ENCODE measurements at regions not wholly inside any gene's neighbourhood (a gene's known extent, or its start where the extent isn't known, plus 50 kb on each side); places are given as distances from the start of the nearest gene placed in this dataset.
"Not testable (repeated sequence)": the region's sequence is repeated elsewhere in the genome, so short reads cannot be mapped to it uniquely, and the experiment has no call there.

GRCh38 chr3:155995525-155996370 is 124.6 kb upstream of the KCNAB1 start:
- DNase-seq (ENCODE audit: low read depth): no peak

DNA sequence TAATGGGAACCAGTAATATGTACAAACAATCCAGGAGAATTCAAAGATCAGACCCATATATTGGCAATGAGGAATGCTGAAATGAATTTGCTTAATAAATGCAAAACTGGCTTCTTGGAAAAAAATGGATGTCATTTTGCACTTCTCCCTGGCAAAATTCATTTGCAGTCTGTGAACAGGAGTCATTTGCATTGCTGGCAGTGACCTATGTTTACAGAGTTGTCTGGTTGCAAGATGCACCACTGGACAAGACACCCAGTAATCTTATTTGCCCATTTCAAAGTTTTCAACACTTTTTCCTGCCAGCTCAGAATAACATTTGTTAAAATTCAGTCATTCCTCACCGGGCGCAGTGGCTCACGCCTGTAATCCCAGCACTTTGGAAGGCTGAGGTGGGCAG is 123.5 kb upstream of the KCNAB1 start:
- DNase-seq (ENCODE audit: low read depth): no peak

DNA sequence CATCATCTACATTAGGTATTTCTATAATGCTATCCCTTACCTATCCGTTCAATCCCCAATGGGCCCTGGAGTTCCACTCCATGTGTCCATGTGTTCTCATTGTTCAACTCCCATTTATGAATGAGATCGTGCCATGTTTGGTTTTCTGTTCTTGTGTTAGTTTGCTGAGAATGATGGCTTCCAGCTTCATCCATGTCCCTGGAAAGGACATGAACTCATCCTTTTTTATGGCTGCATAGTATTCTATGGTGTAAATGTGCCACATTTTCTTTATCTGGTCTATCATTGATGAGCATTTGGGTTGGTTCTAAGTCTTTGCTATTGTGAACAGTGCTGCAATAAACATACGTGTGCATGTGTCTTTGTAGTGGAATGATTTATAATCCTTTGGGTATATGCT is 122.2 kb upstream of the KCNAB1 start:
- not testable (repeated sequence) for DNase-seq (ENCODE audit: low read depth)

DNA sequence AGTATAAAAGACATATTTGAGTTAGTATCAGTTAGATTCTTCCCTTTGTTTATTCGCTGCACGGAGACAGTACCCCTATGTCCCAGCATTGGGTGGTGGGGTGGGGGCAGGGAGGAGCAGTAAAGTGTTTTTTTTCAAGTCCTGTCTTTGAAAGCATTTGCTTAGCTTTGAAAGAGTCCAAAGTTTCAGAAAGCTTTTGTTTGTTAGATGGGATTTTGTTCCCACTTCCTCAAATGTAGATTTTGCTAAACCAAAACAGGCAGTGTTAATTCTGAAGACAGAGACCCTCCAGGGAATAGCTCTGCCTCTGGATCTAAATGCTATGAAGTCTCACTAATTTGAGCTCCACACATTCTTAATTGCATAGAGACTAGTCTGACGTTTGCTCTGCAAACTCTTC is 114.6 kb upstream of the KCNAB1 start:
- no peak for DNase-seq (ENCODE audit: low read depth)

- no peak for DNase-seq (ENCODE audit: low read depth)
These were observed 109.5 kb upstream of the KCNAB1 start for GRCh38 chr3:156010829-156011228.

DNA sequence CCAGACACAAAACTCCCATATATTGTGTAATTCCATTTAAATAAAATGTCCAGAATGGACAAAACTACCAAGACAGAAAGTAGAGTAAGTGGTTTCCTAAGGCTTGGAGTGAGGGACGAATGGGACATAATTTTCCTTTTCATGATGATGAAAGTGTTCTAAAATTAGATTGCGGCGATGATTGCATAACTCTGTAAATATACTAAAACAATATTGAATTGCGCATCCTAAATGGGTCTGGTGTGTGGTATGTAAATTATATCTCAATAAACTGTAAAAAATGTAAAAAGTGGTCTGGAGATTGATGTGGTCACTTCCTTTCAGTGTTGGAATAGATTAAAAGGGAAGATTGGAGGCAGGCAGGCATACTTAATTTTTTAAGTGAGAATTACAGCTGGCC is 105.9 kb upstream of the KCNAB1 start:
- no peak for DNase-seq (ENCODE audit: low read depth)

- no peak for DNase-seq (ENCODE audit: low read depth)
These were observed 103.5 kb upstream of the KCNAB1 start for GRCh38 chr3:156016902-156017301.

DNA sequence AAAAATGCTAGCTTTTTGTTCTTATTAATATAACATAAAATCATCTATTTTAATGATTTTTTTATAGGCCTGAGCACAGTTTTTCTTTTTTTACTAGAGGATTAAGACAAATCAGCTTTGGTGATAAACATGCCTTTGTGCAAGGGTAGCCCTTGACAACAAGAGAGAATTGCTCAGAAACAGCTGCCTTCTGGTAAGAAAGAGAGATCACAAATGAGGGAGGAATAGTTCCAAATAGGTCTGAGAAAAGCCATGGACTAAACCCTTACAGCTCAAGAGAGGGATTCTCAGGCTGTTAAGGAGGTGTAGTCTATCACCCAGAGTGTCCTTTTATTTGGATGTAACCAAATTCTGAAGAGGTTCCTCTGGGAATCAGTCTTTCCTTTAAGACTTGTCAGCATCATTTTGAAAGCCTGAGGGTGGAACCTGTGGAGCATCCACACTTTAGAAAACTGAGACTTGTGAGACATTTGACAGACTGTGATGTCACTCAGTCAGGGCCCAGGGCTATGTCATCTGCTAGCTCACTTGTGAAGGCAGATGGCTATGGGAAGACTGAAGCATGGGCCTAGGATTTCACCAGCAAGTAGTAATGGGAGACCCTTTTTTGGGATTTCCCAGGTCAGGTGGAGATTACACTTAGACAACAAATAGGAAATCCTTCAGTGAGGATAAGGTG is 102.9 kb upstream of the KCNAB1 start:
- no peak for DNase-seq (ENCODE audit: low read depth)

- DNase-seq (ENCODE audit: low read depth): no peak
These were observed 95.4 kb upstream of the KCNAB1 start for GRCh38 chr3:156024904-156025533.

DNA sequence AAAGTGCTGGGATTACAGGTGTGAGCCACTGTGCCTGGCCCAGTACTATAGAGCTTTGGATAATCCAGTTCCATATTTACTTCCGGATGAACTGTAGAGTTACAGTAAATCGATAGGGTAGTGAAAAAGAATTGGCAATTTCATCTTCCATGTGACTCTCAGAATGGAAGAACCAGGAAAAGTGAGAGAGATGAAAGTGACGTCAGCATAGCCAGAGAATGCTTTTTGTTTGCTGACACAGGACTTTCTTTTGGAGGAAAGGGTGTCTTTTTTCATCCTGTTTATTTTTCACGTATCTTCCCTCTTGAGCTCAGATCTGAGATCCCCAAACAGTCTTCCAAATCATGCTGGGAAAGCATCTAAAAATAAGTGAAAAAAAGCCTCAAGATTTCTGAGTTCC is 91.2 kb upstream of the KCNAB1 start:
- no peak for DNase-seq (ENCODE audit: low read depth)

GRCh38 chr3:156030723-156031122 is 89.7 kb upstream of the KCNAB1 start:
- no peak for DNase-seq (ENCODE audit: low read depth)

DNA sequence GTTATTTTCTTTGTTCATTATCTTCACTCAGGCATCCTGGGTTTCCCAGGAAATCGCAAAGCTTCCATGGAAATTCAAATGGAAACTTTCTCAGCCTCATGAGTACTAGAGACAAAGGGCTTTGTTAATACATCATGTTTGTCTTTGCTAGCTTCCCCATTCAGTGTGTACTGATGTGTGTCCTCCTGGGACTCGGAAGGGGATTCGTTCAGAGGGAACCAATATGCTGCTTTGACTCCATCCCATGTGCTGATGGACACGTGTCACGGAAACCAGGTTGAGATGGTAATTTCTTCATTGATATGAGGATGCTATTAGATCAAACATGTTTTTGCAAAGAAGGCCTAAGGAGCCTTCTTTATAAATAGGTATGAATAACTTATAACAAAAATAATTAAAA is 87.0 kb upstream of the KCNAB1 start:
- no peak for DNase-seq (ENCODE audit: low read depth)

DNA sequence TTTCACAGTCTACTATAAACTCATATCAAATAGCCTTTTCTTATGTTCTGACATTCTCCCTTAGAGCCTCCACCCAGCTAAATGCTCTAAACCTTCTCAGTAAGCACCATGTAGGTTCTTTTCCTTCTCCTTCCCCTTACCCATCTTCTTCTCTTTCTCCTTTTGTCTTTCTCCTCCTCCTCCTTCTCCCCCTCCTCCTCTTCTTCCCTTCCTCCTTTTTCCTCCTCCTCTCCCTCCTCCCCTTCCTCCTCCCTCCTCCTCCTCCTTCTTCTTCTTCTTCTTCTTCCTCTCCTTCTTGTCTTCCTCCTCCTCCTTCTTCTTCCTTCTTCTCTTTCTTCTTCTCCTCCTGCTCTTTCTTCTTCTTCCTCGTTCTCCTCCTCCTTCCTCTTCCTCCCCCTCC is 85.2 kb upstream of the KCNAB1 start:
- DNase-seq (ENCODE audit: low read depth): no peak

GRCh38 chr3:156036258-156037053 is 83.9 kb upstream of the KCNAB1 start:
- no peak for DNase-seq (ENCODE audit: low read depth)

GRCh38 chr3:156037356-156037755 is 83.0 kb upstream of the KCNAB1 start:
- DNase-seq (ENCODE audit: low read depth): no peak

DNA sequence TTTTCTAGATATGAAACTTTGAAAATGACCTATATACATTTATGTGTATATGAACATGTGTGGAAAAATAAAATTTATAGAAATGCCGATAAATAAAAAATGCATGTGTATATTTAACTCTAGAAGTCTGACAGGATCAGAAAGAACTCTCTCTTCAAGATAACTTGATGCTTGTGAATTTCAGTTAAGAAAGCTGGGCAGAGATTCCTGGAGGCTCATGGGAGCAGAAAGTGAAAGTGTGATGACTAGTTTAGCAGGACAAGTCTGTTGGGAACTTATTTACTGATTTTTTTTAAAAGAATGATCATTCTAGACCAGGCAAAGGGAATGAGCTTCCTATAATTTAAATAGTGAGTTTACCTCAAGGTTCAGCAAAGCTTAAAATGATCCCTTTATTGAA is 81.5 kb upstream of the KCNAB1 start:
- DNase-seq (ENCODE audit: low read depth): no peak

GRCh38 chr3:156040041-156040440 is 80.3 kb upstream of the KCNAB1 start:
- no peak for DNase-seq (ENCODE audit: low read depth)

GRCh38 chr3:156041216-156041841 is 79.0 kb upstream of the KCNAB1 start:
- not testable (repeated sequence) for DNase-seq (ENCODE audit: low read depth)

- not testable (repeated sequence) for DNase-seq (ENCODE audit: low read depth)
These were observed 78.5 kb upstream of the KCNAB1 start for GRCh38 chr3:156041856-156042255.

- DNase-seq (ENCODE audit: low read depth): peak; percentile 31
These were observed 76.3 kb upstream of the KCNAB1 start for GRCh38 chr3:156043832-156044633.

- no peak for DNase-seq (ENCODE audit: low read depth)
These were observed 75.8 kb upstream of the KCNAB1 start for GRCh38 chr3:156044634-156044975.

Measured in activated T-cell treated with anti-CD3 and anti-CD28 coated beads for 24 hours (primary cell).